HG02763 (cell line): ENCODE measurements at regions not wholly inside any gene's neighbourhood (a gene's known extent, or its start where the extent isn't known, plus 50 kb on each side); places are given as distances from the start of the nearest gene placed in this dataset.
"Not testable (repeated sequence)": the region's sequence is repeated elsewhere in the genome, so short reads cannot be mapped to it uniquely, and the experiment has no call there.

Experiments
- ATAC-seq: cut with Tn5 transposase; IDR thresholded peaks from one replicate; pipeline ENCODE4 v1.9.1; 2021; ENCODE audit warnings: mild to moderate bottlenecking, moderate library complexity; ENCODE audit not compliant: unreplicated experiment

DNA sequence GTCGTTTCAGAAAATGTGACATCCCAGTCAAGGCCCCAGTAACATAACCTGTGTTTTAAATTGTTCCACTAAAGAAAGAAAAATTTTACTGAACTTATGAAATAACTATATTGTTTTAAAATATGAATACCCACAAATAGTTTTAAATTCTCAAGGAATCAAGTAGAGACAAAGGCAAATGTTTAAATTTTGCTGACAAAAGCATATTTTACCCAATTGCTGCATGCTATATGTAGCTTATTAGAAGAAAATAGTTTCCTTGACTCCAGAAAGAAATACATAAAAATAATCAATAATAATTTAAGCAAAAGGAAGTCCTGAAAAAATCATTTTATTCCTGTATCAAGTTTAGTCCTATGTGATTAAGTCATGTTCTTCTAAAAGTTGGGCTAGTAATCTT, 481.3 kb upstream of the ADGRL3 start:
- no peak for ATAC-seq

DNA sequence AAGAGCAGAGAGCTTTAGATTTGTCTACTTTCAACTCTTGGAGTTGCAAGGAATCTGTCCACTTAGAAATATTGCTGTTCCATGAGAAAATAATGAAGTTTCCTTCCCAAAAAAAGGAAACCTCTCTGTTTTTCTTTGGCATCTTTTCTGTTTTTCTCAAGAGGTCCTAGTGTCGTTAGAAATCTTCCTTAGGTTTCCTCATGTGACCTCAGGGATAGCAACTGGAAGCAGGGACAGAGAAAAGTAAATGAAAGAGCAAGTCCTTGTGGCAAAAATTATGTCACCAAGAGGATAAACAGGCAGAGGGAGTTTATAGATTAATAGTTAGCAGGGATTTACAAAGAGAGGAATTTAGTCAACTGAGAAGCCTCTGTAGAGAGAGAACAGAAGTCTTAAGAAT, 478.4 kb upstream of the ADGRL3 start:
- ATAC-seq = no peak

DNA sequence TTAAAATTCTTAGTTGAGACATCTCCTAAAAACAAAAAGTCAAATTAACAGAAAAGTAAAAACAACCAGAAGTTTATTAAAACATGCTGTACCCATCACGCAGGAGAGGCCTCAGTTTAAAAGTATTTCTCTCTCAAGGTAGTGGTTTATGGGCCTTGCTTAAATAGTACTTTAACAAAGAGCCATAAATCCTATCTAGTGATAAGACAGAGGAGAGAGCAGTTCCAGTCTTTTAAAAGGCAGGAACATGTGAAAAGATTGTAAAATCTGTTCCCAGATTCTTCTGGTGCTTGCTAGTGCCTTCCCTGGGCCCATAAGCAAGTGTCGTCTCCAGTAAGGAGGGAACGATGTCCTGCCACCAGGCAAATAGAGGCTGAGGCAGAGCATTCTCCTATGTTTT, 476.3 kb upstream of the ADGRL3 start:
- ATAC-seq = no peak

DNA sequence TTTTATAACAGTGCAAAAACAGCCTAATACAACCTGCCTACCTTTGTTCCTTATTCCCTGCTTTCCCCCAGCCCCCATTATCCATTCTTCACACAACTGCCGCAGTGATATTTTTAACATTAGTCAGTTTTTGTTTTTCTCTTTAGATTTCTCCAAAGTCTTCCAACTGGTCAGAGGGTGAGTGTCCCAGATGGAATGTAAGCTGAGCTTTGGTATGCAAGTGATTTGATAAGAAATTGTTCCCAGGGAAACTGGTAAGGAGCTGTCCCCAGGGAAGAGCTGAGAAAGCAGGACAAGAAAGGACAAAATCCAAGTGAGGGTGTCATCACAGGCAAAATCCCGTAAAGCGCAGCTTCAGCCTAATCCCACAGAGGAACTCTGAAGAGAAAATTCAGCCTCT, 475.5 kb upstream of the ADGRL3 start:
- no peak for ATAC-seq

DNA sequence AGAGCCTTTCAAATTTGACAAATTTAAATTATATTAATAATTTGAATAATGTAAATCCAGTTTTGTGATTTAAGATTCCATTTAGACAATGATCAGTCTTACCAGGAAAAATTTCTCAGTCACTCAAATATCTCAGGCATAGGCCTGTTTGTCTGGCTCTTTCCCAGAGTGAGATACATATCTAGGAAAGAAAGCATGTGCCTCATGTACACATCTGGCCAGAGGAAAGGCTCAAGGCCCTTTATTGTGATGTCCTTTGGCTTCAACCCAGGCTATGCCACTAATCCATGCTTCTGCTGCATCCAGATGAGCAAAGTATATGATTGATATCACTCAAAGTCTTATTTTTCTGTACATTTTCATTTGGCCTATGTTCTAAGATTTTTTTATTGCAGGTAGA, 473.3 kb upstream of the ADGRL3 start:
- no peak for ATAC-seq

DNA sequence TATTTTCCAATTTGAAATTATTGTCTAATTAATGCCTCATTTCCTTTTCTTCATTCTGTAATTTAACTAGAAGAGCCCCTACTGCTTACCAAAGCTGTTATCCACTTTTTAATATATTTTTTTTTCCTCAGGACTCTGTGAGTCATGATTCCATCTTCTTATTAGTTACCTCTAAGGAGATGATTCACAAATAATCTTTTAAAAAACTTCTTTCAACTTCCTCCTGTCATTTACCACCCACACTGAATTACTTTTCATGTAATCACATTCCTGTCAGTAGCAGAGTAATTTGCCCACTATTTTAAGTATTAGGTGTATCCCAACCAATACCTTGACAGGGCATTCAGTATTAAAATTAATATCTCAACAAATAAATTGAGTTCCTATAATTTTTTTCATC, 470.9 kb upstream of the ADGRL3 start:
- no peak for ATAC-seq

DNA sequence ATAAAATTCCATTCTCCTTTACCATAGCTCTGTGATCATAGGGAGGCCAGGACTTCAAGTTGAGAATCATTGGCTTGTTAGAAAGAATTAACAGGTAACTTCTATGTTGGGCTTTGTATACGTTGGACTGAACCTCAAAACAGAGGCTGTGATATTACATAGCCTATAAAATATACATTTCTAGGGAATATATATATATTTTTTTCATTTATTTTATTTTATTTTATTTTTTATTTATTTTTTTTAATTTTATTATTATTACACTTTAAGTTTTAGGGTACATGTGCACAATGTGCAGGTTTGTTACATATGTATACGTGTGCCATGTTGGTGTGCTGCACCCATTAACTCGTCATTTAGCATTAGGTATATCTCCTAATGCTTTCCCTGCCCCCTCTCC, 470.4 kb upstream of the ADGRL3 start:
- not testable (repeated sequence) for ATAC-seq

DNA sequence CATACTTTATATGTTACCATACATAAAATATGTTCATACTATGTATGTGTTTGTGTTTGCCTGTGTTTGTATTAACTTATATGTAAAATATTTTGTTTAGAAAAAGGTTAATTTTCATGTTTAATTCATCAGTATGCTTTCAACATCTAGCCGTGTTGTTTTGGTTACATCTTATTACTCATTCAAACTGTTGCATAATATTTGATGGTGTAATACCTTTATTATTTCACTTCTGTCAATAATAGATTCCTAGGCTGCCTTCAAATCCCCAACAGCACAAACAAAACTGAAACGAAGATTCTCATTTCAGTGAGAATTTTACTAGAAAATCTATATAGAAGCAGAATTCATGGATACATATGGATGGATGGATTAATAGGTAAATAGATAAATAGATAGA, 462.3 kb upstream of the ADGRL3 start:
- no peak for ATAC-seq

DNA sequence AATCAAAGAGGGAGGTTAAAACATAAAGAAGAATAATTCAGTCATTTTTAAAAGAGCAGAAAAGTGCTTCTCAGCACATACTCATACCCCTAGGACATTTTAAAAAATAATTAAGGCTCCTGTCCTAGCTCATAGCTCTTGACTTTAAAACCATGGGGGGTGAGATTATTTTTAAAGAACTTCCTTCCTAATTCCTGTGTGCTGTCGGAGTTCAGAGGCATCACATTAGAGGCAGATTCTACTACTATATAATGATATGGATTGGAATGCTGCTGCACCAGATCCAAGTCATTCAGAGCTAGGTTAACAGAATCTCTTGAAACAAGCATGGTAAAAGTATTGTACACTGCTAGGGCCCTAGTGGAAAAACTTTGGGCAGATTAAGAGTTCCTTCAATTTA, 456.5 kb upstream of the ADGRL3 start:
- no peak for ATAC-seq

DNA sequence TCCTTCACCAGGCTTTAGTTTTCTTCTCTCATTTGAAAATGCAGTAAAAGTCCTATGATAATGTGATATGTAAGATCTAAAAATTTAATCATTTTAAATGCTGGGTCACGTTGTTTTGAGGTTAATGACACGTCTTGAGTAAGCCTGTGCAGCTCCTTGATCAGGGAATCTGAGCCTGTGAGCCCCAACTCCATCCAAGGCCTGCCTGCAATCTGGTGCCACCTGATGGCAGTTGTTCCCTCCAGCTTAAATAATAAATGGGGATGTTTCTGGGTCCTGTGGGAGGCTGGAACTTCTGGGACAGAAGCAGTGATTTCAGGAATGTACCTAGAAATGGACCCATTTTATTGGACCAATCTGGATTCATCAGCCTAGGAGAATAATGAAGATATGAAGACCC, 455.4 kb upstream of the ADGRL3 start:
- no peak for ATAC-seq

DNA sequence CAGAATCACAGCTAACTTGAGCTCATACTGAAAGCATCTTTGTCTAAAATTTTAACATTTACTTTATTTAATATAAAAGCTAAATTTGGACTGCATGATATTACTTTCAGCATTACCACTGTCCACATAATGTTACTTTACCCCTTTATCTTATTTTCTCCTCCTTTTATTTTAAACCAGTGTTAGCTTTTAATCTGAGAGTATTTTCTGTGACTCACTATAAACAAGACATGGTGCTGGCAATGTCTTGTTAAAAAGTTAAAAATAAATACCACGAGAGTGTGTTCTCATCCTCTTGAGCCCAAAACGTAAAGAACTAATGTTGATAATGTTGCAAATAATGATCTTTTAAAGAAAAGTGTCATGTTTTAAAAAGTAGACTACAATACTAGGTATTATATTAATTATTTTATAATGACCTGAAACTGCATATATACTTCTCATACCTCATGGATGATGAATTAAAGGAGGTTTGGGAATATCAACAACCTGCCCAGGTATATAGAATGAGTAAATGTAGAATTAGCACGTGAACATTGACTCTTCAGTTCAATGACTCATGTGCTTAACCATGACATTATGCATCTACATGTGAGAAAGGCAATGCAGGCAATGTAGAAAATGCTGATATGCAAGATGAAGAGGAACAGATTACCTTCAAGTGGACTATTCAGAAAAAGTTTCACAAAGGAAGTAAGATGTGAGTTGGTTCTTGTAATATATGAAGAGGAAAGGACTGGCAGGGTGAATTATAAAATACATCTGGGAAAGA, 454.1 kb upstream of the ADGRL3 start:
- ATAC-seq = no peak

DNA sequence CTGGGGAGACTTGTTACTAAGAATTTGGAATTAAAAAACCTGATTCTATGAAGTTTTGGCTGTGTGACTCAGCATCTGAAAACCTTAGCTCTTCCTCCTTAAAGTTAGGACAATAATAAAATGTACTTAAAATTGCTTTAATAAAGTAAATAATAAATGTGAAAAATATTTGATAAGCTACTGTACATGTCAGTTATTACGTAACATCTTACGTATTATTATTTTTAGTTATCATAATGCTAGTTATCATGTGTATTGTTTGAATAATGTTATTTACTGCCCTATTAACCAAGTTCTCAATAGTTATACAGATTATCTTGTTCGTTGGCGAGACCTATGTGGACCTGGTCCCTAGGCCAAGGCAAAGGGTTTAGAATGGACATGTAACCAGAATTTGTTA, 449.2 kb upstream of the ADGRL3 start:
- ATAC-seq = no peak

DNA sequence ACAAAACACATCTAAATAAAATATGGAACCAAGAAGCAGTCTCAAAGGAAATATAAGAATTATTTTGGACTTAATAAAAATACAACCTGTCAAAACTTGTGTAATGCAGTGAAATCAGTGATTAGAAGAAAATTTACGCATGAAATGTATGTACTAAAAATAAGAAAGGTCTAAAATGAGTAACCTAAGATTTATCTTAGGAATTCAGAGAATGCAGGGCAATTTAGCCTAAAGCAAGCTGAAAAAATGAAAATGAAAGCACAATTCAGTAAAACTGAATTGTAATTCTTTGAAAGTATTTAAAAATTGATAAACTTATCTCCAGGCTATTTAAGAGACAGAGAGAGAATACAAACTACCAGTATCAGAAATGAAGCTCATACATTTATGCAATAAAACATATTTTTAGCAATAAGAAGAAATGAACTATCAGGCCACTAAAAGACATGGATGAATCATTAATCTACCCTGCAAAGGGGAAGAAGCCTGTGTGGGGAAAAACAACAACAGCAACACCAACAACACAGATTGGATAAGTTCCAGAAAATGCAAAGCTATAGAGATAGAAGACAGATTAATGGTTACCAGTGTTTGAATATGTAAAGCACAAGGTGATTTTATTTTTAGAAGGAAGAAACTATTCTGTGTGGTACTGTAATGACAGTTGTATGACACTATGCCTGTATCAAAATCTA, 442.0 kb upstream of the ADGRL3 start:
- no peak for ATAC-seq

DNA sequence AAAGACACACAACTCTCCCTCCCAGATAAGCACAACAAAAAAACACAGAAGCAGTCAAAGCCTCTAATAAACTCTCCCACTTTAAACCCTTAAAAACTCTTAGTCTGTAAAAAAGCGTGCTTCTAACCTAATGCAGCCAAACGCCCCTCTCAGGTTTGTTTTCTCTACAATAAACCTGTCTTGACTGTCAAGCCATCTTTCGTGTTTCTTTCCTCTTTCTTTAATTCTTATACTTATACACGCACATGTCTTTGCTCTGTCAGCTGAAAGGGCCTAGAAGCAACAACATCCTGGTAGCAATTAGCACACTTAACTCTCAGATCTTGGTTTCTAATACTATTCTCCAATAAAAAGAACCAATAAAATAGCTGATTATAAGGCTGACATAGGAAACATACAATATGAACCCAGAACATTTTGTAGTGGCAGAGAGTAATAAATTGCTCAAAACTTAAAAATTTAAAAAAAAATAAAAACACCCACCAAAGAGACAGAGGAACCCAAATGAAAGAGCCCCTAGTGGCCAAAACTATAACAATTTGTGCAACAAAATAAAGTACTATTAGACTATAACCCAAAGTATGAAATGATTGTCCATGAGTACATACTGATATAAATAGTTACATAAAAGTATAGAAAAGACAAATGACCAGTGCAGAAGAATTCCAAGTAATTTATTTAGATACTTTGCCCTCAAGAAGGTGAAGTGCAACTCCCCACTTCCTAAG, 440.4 kb upstream of the ADGRL3 start:
- ATAC-seq = no peak

DNA sequence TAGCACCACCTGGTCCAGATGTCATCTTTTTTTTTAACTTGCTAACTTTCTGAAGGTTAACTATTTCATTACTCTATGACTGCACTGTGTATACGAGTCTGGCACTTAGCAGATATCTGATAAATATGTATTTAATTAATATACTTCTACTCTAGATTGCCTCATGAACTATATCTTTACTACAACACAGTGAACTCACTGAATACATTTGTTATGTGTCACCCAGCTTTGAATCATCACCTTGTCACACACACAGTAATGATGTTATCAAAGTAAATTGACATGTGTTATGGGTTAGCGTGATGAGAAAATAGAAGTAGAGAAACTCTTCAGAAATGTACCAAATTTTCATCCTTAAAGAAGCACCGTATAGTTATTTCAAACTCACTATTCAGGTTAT, 419.3 kb upstream of the ADGRL3 start:
- no peak for ATAC-seq

DNA sequence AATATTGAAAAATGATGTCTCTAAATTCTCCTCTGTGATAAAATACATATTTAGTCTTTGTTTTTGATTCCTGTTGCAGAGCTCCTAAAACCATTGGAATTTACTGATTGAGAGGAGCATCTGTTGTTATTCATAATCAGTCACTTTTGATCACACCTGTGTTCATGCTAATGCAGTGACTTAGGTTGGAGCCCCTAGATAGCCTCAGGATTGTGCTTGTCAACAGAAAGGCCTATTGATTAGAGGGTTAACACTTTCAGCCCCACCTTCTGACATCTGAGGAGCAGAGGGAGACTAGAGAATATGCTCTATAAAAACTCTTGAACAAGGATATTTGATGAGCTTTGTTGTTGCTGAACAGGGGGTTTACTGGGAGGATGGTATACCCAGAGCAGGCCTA, 409.5 kb upstream of the ADGRL3 start:
- ATAC-seq = no peak

DNA sequence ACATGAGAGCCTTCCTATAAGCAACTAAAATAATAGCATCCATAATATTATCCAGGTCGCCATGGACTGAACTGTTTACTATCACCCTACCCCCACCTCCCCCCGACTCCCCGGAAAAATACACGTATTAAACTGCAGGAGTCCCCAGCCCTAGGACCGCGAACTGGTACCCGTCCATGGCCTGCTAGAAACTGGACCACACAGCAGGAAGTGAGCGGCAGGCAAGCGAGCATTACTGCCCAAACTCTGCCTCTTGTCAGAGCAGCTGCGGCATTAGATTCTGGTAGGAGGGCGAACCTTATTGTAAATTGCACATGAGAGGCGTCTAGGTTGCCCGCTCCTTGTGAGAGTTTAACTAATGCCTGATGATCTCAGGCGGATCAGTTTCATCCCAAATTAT, 405.8 kb upstream of the ADGRL3 start:
- no peak for ATAC-seq

DNA sequence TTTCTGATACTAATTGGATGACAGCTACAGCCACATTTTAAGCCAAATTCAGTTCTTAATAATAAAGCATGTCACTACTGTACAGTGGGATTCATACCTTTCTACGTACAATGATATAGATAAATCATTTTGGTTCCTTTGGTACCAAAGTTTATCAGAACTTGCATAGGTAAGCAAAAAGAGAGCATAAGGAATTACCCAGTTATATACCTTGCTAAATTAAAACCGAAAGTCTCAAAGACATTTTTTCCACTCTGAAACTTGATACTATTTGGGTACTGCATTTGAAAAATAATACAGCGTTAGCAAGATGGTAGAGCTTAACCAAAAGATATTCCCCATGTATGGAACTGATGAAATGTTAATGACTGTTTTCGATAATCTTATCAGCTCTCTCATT, 400.9 kb upstream of the ADGRL3 start:
- no peak for ATAC-seq

DNA sequence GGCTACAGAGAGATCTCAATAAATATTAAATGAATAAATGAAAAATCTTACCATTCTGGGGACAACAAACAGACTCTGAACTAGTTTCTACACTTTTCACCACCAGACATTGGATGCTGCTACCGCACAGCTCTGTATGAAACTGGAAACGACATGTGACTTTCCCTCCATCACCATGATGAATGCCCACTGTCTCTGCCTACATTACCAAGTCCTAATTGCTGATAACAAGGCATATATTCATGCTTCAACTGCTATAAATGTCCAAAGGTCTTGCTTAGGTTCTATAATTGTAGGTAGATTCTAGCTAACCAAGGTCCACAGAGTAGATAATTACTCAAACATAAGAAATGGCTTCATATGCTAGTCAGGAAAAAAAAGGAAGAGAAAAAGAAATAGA, 399.4 kb upstream of the ADGRL3 start:
- no peak for ATAC-seq

DNA sequence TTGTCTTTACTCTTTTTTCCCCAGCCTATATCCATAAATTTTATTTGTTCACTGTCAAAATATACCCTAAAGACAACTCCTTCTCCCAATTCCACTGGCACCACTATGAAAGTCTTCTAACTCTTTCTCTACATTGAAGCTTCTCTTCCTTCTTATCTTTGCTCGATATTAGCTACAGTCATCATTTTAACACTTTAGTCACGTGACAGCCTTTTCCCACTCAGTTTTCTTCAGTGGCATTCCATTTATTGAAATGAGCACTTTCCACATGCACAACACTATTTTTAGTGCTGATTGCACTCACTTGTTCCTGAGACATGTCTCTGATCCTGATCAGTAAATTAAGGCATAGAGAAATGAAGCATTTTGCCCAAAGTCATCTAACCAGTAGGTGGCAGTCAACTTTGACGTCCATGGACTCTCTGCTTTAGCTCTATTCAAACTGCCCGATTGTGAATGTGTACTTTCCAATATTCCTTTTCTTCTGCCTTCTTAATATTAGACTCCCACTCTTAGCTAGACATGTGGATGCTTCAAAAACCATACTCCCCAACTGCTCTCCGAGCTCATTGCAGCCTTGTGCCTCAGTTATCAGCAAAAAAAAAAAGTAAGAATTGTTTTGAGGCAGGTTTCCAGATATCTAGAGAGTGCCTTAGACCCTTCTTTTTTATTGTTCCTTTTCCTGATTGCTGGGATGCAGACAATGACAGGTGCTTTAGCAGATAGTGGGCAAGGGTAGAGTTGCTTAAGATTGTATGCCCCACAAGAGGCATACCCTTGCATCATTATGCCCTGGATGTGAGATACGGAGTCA, 394.4 kb upstream of the ADGRL3 start:
- no peak for ATAC-seq
